OCI-LY3 (cell line): ENCODE measurements at regions not wholly inside any gene's neighbourhood (a gene's known extent, or its start where the extent isn't known, plus 50 kb on each side); places are given as distances from the start of the nearest gene placed in this dataset.

Experiments
- CTCF ChIP-seq: fragments of 200-600, 300-600 bp; sonication (generic); IDR thresholded peaks from 2 replicates; pipeline ENCODE4 v1.5.1; 2014; ENCODE audit warnings: antibody characterized with exemption, low read length, low read depth
- EZH2phosphoT487 ChIP-seq: fragments of 200-600 bp; shearing (Covaris generic); IDR thresholded peaks from 2 replicates; pipeline ENCODE4 v1.6.1; 2018; ENCODE audit warnings: antibody characterized with exemption, mixed run types, low read depth

GRCh38 chr4:53790286-53790685, 199.0 kb upstream of the LNX1 start:
- no peak for TF ChIP-seq CTCF
- TF ChIP-seq EZH2phosphoT487, result no peak
